Kidney capillary endothelial cell (primary cell): ENCODE measurements at regions not wholly inside any gene's neighbourhood (a gene's known extent, or its start where the extent isn't known, plus 50 kb on each side); places are given as distances from the start of the nearest gene placed in this dataset.
"Not testable (repeated sequence)": the region's sequence is repeated elsewhere in the genome, so short reads cannot be mapped to it uniquely, and the experiment has no call there.

Experiments
- DNase-seq: peaks from one replicate; pipeline ENCODE4 v3.0.0-alpha.2; 2018; ENCODE audit warnings: low spot score

- not testable (repeated sequence) for DNase-seq
Measured at GRCh38 chrX:115840729-115841409, 279.9 kb downstream of the PLS3 start.

- DNase-seq, result not testable (repeated sequence)
Measured at GRCh38 chrX:115850986-115851385, 290.0 kb downstream of the PLS3 start.

GRCh38 chrX:115853260-115853659 is 292.3 kb downstream of the PLS3 start:
- DNase-seq, result not testable (repeated sequence)

GRCh38 chrX:115881170-115881569 is 289.4 kb upstream of the AGTR2 start:
- not testable (repeated sequence) for DNase-seq

GRCh38 chrX:115884121-115884520 is 286.4 kb upstream of the AGTR2 start:
- not testable (repeated sequence) for DNase-seq

GRCh38 chrX:115888041-115888440 is 282.5 kb upstream of the AGTR2 start:
- DNase-seq, result peak; percentile 12

GRCh38 chrX:115888519-115888918 is 282.0 kb upstream of the AGTR2 start:
- not testable (repeated sequence) for DNase-seq

GRCh38 chrX:115889121-115889890 is 281.2 kb upstream of the AGTR2 start:
- DNase-seq, result no peak

GRCh38 chrX:115892056-115892708 is 278.4 kb upstream of the AGTR2 start:
- no peak for DNase-seq

- DNase-seq, result peak; percentile 6
Measured at GRCh38 chrX:115892787-115893671, 277.5 kb upstream of the AGTR2 start.

- DNase-seq, result peak; percentile 12
Measured at GRCh38 chrX:115894087-115894486, 276.5 kb upstream of the AGTR2 start.

- DNase-seq, result no peak
Measured at GRCh38 chrX:115895678-115896329, 274.7 kb upstream of the AGTR2 start.

- DNase-seq, result no peak
Measured at GRCh38 chrX:115896362-115896761, 274.2 kb upstream of the AGTR2 start.

GRCh38 chrX:115897956-115898355 is 272.6 kb upstream of the AGTR2 start:
- DNase-seq, result no peak

GRCh38 chrX:115898382-115899001 is 272.1 kb upstream of the AGTR2 start:
- no peak for DNase-seq

- DNase-seq, result no peak
Measured at GRCh38 chrX:115900425-115900824, 270.1 kb upstream of the AGTR2 start.

- DNase-seq, result no peak
Measured at GRCh38 chrX:115901241-115901640, 269.3 kb upstream of the AGTR2 start.

- DNase-seq, result no peak
Measured at GRCh38 chrX:115902995-115903394, 267.5 kb upstream of the AGTR2 start.

- no peak for DNase-seq
Measured at GRCh38 chrX:115906276-115906675, 264.3 kb upstream of the AGTR2 start.

GRCh38 chrX:115906881-115907280 is 263.7 kb upstream of the AGTR2 start:
- no peak for DNase-seq

GRCh38 chrX:115909017-115909416 is 261.5 kb upstream of the AGTR2 start:
- no peak for DNase-seq
